ENCODE measurements at regions not wholly inside any gene's neighbourhood (a gene's known extent, or its start where the extent isn't known, plus 50 kb on each side); places are given as distances from the start of the nearest gene placed in this dataset.

DNA sequence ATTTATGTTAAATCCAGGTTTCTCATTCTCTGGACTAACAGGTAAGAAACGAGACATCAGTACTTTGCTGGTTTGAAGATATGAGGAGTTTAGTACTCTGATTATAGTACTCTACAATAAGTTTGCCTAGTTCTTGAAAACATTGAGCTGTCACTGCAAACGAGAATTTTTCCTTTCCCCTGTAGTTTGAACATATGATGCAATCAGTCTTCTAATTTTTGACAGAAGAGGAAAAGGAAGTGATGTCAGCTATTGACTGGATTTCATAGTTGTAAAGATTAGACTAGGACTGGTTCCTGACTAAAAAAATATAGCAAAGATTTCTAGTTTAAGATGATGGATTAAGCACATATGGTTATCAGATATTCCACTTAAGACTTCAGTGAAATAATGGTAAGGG is 461.9 kb downstream of the LRRIQ3 start:
- no peak overlapping the region for H3K27ac ChIP-seq
- TF ChIP-seq, protein P1, sequence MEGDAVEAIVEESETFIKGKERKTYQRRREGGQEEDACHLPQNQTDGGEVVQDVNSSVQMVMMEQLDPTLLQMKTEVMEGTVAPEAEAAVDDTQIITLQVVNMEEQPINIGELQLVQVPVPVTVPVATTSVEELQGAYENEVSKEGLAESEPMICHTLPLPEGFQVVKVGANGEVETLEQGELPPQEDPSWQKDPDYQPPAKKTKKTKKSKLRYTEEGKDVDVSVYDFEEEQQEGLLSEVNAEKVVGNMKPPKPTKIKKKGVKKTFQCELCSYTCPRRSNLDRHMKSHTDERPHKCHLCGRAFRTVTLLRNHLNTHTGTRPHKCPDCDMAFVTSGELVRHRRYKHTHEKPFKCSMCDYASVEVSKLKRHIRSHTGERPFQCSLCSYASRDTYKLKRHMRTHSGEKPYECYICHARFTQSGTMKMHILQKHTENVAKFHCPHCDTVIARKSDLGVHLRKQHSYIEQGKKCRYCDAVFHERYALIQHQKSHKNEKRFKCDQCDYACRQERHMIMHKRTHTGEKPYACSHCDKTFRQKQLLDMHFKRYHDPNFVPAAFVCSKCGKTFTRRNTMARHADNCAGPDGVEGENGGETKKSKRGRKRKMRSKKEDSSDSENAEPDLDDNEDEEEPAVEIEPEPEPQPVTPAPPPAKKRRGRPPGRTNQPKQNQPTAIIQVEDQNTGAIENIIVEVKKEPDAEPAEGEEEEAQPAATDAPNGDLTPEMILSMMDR (IDR thresholded peaks at IDR 0.05), result no peak
- TF ChIP-seq ZFX (IDR thresholded peaks at IDR 0.05; ENCODE audit: borderline replicate concordance), result no peak

GRCh38 chr1:73727036-73727435 is 470.9 kb downstream of the LRRIQ3 start:
- no peak overlapping the region for H3K27ac ChIP-seq
- TF ChIP-seq, protein P1 (IDR thresholded peaks at IDR 0.05), result no peak
- no peak for TF ChIP-seq ZFX (IDR thresholded peaks at IDR 0.05; ENCODE audit: borderline replicate concordance)

- no peak overlapping the region for H3K27ac ChIP-seq
- no peak for TF ChIP-seq ZFX (IDR thresholded peaks at IDR 0.05; ENCODE audit: borderline replicate concordance)
- TF ChIP-seq, protein P1 (IDR thresholded peaks at IDR 0.05), result no peak
Measured at GRCh38 chr1:73722055-73722454, 475.9 kb downstream of the LRRIQ3 start.

DNA sequence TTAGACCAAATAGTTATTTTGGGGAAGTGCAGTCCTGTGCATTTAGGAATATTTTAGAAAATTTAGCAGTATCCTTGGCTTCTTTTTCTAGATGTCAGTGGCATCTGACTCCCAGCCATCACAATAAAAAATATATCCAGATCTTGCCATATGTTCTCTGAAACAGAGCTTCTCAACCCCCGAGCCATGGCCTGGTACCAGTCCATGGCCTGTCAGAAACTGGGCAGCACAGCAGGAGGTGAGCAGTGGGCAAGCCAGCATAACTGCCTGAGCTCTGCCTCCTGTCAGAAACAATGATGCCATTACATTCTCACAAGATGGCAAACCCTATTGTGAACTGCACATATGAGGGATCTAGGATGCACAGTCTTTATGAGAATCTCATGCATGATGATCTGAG is 480.0 kb downstream of the LRRIQ3 start:
- TF ChIP-seq, protein P1 (IDR thresholded peaks at IDR 0.05), result no peak
- no peak for TF ChIP-seq ZFX (IDR thresholded peaks at IDR 0.05; ENCODE audit: borderline replicate concordance)
- H3K27ac ChIP-seq, result no peak overlapping the region

- H3K27ac ChIP-seq, result no peak overlapping the region
- TF ChIP-seq, protein P1 (IDR thresholded peaks at IDR 0.05), result no peak
- no peak for TF ChIP-seq ZFX (IDR thresholded peaks at IDR 0.05; ENCODE audit: borderline replicate concordance)
Measured at GRCh38 chr1:73711089-73711488, 486.9 kb downstream of the LRRIQ3 start.

DNA sequence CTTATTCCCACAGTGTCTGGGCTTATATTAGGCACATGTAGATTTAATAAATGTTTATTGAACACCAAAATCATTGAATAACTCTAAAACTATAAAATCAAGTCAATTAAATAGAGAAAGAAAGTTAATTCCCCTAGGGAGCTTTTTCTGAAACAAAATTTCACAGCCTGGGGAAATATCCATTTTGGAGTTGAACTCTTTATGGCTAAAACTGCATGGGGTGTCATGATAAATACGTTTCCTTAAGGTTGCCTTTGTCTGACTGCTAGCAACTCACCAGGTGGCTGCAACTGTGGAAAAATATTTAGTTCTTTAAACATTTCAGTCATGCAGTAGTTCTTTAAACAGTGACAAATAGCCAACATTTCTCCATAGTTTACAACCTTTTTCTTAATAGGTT is 496.1 kb downstream of the LRRIQ3 start:
- TF ChIP-seq ZFX (IDR thresholded peaks at IDR 0.05; ENCODE audit: borderline replicate concordance), result no peak
- TF ChIP-seq, protein P1 (IDR thresholded peaks at IDR 0.05), result no peak
- H3K27ac ChIP-seq, result no peak overlapping the region

- TF ChIP-seq ZFX (IDR thresholded peaks at IDR 0.05; ENCODE audit: borderline replicate concordance), result no peak
- TF ChIP-seq, protein P1 (IDR thresholded peaks at IDR 0.05), result no peak
Measured at GRCh38 chr1:73676186-73676585, 521.8 kb downstream of the LRRIQ3 start.

More at GRCh38 chr1:73676186-73676585, 521.8 kb downstream of the LRRIQ3 start:
- H3K27ac ChIP-seq, result no peak overlapping the region

Data from 22Rv1 (cell line).